SU-DHL-6 (cell line): ENCODE measurements at regions not wholly inside any gene's neighbourhood (a gene's known extent, or its start where the extent isn't known, plus 50 kb on each side); places are given as distances from the start of the nearest gene placed in this dataset.

Experiments
- H2AFZ ChIP-seq: fragments of 200-600 bp; sonication (generic); 2 replicates; pipeline ENCODE4 v1.6.1; 2014; ENCODE audit warnings: low read depth, mild to moderate bottlenecking, moderate library complexity, mixed read lengths, antibody characterized with exemption, low read length; ENCODE audit not compliant: severe bottlenecking
- H3F3A ChIP-seq: fragments of 200-600 bp; shearing (Covaris generic); 2 replicates; pipeline ENCODE4 v1.6.0; 2016; ENCODE audit warnings: antibody characterized with exemption, mild to moderate bottlenecking; ENCODE audit not compliant: insufficient read depth
- H3K27ac ChIP-seq: fragments of 200-600 bp; sonication (generic); 2 replicates; pipeline ENCODE4 v1.5.1; 2016; ENCODE audit warnings: low read depth, mild to moderate bottlenecking, low read length, moderate library complexity, mixed read lengths
- H3K27me3 ChIP-seq: fragments of 200-600 bp; sonication (generic), shearing (Covaris generic); 2 replicates; pipeline ENCODE4 v1.6.0; 2014; ENCODE audit warnings: mild to moderate bottlenecking, low read length
- H3K36me3 ChIP-seq: fragments of 200-600 bp; sonication (generic); 2 replicates; pipeline ENCODE4 v1.6.1; 2014; ENCODE audit warnings: mild to moderate bottlenecking, low read length, mixed read lengths
- H3K4me2 ChIP-seq: fragments of 300-600, 200-600 bp; shearing (Covaris generic), sonication (generic); 2 replicates; pipeline ENCODE4 v1.6.0; 2014; ENCODE audit warnings: low read length, low read depth, mild to moderate bottlenecking; ENCODE audit not compliant: poor library complexity, severe bottlenecking
- H3K4me3 ChIP-seq: fragments of 200-600 bp; sonication (generic); 2 replicates; pipeline ENCODE4 v1.5.1; 2014; ENCODE audit warnings: antibody characterized with exemption, low read length, mild to moderate bottlenecking, mixed read lengths; ENCODE audit not compliant: insufficient read depth, poor library complexity, severe bottlenecking
- H3K79me2 ChIP-seq: fragments of 200-600 bp; sonication (generic); 2 replicates; pipeline ENCODE4 v1.6.1; 2014; ENCODE audit warnings: mild to moderate bottlenecking, low read length, moderate library complexity; ENCODE audit not compliant: insufficient read depth
- H3K9ac ChIP-seq: fragments of 200-600 bp; sonication (generic); 2 replicates; pipeline ENCODE4 v1.7.0; 2014; ENCODE audit warnings: mild to moderate bottlenecking, low read length
- H3K9me2 ChIP-seq: fragments of 200-600 bp; sonication (generic); replicated peaks from 2 replicates; pipeline ENCODE4 v1.6.1; 2014; ENCODE audit warnings: low read length; ENCODE audit not compliant: insufficient read depth
- H3K9me3 ChIP-seq: fragments of 200-600 bp; sonication (generic); 2 replicates; pipeline ENCODE4 v1.6.1; 2014; ENCODE audit warnings: low read length, mixed read lengths; ENCODE audit not compliant: insufficient read depth
- H4K20me1 ChIP-seq: fragments of 200-600 bp; sonication (generic); 2 replicates; pipeline ENCODE4 v1.6.1; 2014; ENCODE audit warnings: low read depth, mild to moderate bottlenecking, antibody characterized with exemption, low read length, moderate library complexity, mixed read lengths
- EZH2phosphoT487 ChIP-seq: fragments of 200-600 bp; sonication (generic), shearing (Covaris generic); conservative IDR thresholded peaks from 2 replicates; pipeline ENCODE4 v1.6.1; 2018; ENCODE audit warnings: mild to moderate bottlenecking, antibody characterized with exemption, low read length, moderate library complexity, mixed read lengths
- TF ChIP-seq, protein P1 (sequence below): fragments of 200-600 bp; sonication (generic); IDR thresholded peaks from one replicate; pipeline ENCODE4 v1.5.1; 2017; ENCODE audit warnings: antibody characterized with exemption, mild to moderate bottlenecking, low read length, moderate library complexity; ENCODE audit not compliant: insufficient read depth, poor library complexity, severe bottlenecking

GRCh38 chr7:46705386-46706255 lies 784.5 kb upstream of the IGFBP3 start:
- Histone ChIP-seq H4K20me1 (no peaks in the 10 kb centered on the region), H3K9me2 (no peaks in the 10 kb centered on the region), H3K4me2 (no peak overlapping the region), H3K4me3 (no peak overlapping the region), H3K9ac (no peak overlapping the region), H3K79me2 (no peaks in the 10 kb centered on the region), H3K27ac (no peak overlapping the region), H3F3A (no peaks in the 10 kb centered on the region), H3K36me3 (no peaks in the 10 kb centered on the region), H2AFZ (no peak overlapping the region), H3K27me3 (no peaks in the 10 kb centered on the region), H3K9me3 (no peaks in the 10 kb centered on the region)
- no peak for TF ChIP-seq EZH2phosphoT487
- TF ChIP-seq, protein P1, sequence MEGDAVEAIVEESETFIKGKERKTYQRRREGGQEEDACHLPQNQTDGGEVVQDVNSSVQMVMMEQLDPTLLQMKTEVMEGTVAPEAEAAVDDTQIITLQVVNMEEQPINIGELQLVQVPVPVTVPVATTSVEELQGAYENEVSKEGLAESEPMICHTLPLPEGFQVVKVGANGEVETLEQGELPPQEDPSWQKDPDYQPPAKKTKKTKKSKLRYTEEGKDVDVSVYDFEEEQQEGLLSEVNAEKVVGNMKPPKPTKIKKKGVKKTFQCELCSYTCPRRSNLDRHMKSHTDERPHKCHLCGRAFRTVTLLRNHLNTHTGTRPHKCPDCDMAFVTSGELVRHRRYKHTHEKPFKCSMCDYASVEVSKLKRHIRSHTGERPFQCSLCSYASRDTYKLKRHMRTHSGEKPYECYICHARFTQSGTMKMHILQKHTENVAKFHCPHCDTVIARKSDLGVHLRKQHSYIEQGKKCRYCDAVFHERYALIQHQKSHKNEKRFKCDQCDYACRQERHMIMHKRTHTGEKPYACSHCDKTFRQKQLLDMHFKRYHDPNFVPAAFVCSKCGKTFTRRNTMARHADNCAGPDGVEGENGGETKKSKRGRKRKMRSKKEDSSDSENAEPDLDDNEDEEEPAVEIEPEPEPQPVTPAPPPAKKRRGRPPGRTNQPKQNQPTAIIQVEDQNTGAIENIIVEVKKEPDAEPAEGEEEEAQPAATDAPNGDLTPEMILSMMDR, result no peak

DNA sequence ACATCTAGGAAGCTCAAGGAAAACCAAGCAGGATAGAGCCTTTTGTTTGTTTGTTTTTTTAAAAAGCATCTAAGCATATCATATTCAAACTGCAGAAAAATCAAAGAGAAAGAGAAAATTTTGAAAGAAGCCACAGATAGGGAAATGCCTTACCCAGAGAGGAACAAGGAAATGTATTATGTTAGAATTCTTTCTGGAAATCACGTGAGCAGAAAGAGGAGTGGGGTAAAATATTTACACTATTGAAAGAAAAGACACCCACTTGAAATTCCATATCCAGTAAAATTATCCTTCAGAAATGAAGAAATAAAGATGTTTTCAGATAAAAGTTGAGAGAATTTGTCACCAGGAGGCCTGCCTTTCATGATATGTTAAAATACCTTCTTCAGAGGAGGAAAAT lies 775.7 kb upstream of the IGFBP3 start:
- H3K27me3 ChIP-seq, result no peaks in the 10 kb centered on the region
- H3K4me2 ChIP-seq, result no peak overlapping the region
- no peak overlapping the region for H3K9ac ChIP-seq
- H3K27ac ChIP-seq, result no peak overlapping the region
- no peak for TF ChIP-seq EZH2phosphoT487
- TF ChIP-seq, protein P1, result no peak
- no peak overlapping the region for H3K4me3 ChIP-seq
- H3K36me3 ChIP-seq, result no peaks in the 10 kb centered on the region; the same call in 1 of the 2 replicates
- no peaks in the 10 kb centered on the region for H3F3A ChIP-seq
- H2AFZ ChIP-seq, result no peak overlapping the region
- H3K9me2 ChIP-seq, result no peaks in the 10 kb centered on the region
- H3K9me3 ChIP-seq, result no peaks in the 10 kb centered on the region
- H3K79me2 ChIP-seq, result no peaks in the 10 kb centered on the region
- no peaks in the 10 kb centered on the region for H4K20me1 ChIP-seq

DNA sequence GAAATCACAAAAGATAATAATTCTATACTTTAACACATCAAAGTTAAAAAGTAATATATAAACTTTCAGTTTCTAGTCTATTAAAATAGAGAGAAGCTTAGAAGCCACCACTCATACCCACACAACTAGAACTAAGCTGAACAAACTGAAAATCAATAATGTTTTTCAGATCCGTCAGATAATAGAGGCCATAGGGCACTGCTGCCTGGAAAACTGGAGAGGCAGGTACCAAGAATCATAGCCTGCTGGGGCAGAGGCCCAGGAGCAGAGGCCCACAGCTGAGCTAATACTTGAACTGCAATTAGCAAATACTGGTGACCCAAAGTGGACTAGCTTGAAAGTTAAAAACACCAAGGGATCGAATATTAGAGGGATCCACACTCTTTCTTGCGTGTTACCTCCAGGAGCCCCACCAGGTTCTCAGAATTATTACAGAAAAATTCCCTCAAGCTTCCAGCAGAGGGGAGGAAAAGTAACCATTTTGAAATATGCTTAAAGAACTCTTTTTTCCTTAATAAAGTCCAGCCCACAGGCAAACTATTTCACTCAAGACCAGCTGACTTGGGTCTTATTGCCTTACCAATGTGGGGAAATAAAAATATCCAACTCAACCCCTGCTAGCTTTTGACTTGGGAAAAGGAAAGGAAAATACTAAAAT lies 774.1 kb upstream of the IGFBP3 start:
- Histone ChIP-seq H3K27me3 (no peaks in the 10 kb centered on the region), H3K27ac (no peak overlapping the region), H3K9ac (no peak overlapping the region), H3K79me2 (no peaks in the 10 kb centered on the region), H4K20me1 (no peaks in the 10 kb centered on the region), H2AFZ (no peak overlapping the region), H3F3A (no peaks in the 10 kb centered on the region), H3K9me3 (no peaks in the 10 kb centered on the region), H3K9me2 (no peaks in the 10 kb centered on the region), H3K36me3 (no peaks in the 10 kb centered on the region; the same call in 1 of the 2 replicates), H3K4me3 (no peak overlapping the region), H3K4me2 (no peak overlapping the region)
- TF ChIP-seq EZH2phosphoT487, result no peak
- TF ChIP-seq, protein P1, result no peak
